ENCODE measurements at regions not wholly inside any gene's neighbourhood (a gene's known extent, or its start where the extent isn't known, plus 50 kb on each side); places are given as distances from the start of the nearest gene placed in this dataset.

- TF ChIP-seq POLR2AphosphoS5 (IDR thresholded peaks at IDR 0.05) = no peak
- no peak for TF ChIP-seq POLR2A (IDR thresholded peaks at IDR 0.05)
Observed at GRCh38 chr1:88276163-88276562, 407.9 kb upstream of the PKN2 start.

Measured in suprapubic skin (tissue), 4 donors.